Mesothelial cell of epicardium (in vitro differentiated cells): ENCODE measurements at regions not wholly inside any gene's neighbourhood (a gene's known extent, or its start where the extent isn't known, plus 50 kb on each side); places are given as distances from the start of the nearest gene placed in this dataset.
A peak's percentile ranks its signal among the peaks of the same experiment; 100 is the strongest.

Source experiments
- DNase-seq, 2 experiments: peaks; one replicate each; pipeline ENCODE4 v3.0.0; 2021; ENCODE audit warnings: low spot score in 2 of 2; ENCODE audit not compliant: unreplicated experiment in 2 of 2
- H3K27ac Mint-ChIP-seq: 2 replicates; pipeline ENCODE4 v1.8.0; 2021; ENCODE audit warnings: mixed read lengths
- H3K27me3 Mint-ChIP-seq: 2 replicates; pipeline ENCODE4 v1.8.0; 2021; ENCODE audit warnings: low read depth, mixed read lengths
- H3K36me3 Mint-ChIP-seq: 2 replicates; pipeline ENCODE4 v1.8.0; 2021; ENCODE audit warnings: mixed read lengths
- H3K4me1 Mint-ChIP-seq: 2 replicates; pipeline ENCODE4 v1.8.0; 2021; ENCODE audit warnings: mixed read lengths
- H3K4me3 Mint-ChIP-seq: 2 replicates; pipeline ENCODE4 v1.8.0; 2021; ENCODE audit warnings: mild to moderate bottlenecking, moderate library complexity, mixed read lengths
- H3K9me3 Mint-ChIP-seq: 2 replicates; pipeline ENCODE4 v1.8.0; 2021; ENCODE audit warnings: mixed read lengths
- CTCF ChIP-seq: fragments of 200-600 bp; sonication (generic); IDR thresholded peaks from one replicate; pipeline ENCODE4 v1.5.0; 2021; ENCODE audit warnings: antibody characterized with exemption; ENCODE audit not compliant: unreplicated experiment

GRCh38 chr3:25854635-25855034, 64.7 kb downstream of the OXSM start:
- no peak overlapping the region for H3K27ac Mint-ChIP-seq
- TF ChIP-seq CTCF, result no peak
- H3K4me1 Mint-ChIP-seq, result peaks cover 18% of the 10 kb centered on the region
- H3K9me3 Mint-ChIP-seq, result peaks cover 10% of the 10 kb centered on the region
- no peaks in the 10 kb centered on the region for H3K27me3 Mint-ChIP-seq
- H3K4me3 Mint-ChIP-seq, result no peak overlapping the region
- DNase-seq, result no peak
- no peaks in the 10 kb centered on the region for H3K36me3 Mint-ChIP-seq

GRCh38 chr3:25855266-25855784, 65.4 kb downstream of the OXSM start:
- TF ChIP-seq CTCF, result no peak
- peaks cover 17% of the 10 kb centered on the region for H3K9me3 Mint-ChIP-seq
- no peaks in the 10 kb centered on the region for H3K36me3 Mint-ChIP-seq
- H3K27ac Mint-ChIP-seq, result peak overlapping the region; percentile 23
- no peak overlapping the region for H3K4me3 Mint-ChIP-seq
- no peaks in the 10 kb centered on the region for H3K27me3 Mint-ChIP-seq
- H3K4me1 Mint-ChIP-seq, result peaks cover 18% of the 10 kb centered on the region
- no peak for DNase-seq

DNA sequence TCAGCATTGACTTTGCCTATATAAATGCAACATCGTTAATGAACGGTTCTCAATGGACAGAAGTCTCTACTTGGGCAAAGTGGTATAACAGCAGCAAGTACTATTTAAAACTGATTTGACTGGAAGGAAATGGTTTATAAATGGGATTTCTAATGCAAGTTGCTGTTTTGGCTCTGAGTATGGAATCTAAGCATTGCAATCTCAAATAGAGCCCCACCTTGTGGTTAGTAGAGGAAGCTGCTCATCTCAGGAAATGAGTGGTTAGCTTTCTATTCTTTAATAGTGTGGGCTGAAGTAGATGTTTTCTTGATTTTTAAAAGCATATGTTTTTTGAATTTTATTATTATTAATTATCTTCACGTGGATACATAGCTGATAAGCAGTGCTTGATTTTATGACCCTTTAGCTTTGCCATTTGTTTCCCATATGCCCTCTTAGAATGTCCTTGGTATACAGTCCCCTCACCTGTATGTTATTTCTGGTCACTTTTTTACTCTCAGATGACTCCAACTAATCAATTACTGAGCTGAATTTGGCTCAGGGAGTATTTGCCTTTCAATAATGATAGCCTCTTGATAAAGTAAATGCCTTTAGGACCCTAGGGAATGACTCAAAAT, 67.1 kb downstream of the OXSM start:
- Mint-ChIP-seq H3K4me3 (no peak overlapping the region), H3K27ac (no peak overlapping the region), H3K36me3 (no peaks in the 10 kb centered on the region), H3K4me1 (peaks cover 18% of the 10 kb centered on the region), H3K27me3 (no peaks in the 10 kb centered on the region), H3K9me3 (peaks cover 13% of the 10 kb centered on the region)
- no peak for DNase-seq
- TF ChIP-seq CTCF, result peak; percentile 64

DNA sequence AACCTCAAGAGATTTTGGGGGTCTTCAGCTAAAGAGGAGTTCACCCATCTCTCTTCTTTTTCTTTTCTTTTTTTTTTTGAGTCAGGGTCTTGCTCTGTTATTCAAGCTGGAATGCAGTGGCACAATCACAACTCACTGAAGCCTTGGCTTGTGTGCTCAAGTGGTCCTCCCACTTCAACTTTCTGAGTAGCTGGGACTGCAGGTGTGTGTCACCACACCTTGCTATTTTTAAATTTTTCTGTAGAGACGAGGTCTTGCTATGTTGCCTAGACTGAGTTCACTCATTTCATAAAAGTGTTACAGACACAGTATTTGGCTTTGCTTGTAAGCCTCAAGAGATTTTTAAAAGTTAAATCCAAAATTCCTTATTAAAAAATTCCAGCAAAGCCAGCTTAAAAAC, 71.7 kb downstream of the OXSM start:
- no peak for DNase-seq

GRCh38 chr3:25863011-25863415, 73.1 kb downstream of the OXSM start:
- Mint-ChIP-seq H3K36me3 (no peaks in the 10 kb centered on the region), H3K9me3 (peaks cover 17% of the 10 kb centered on the region), H3K4me3 (no peak overlapping the region), H3K4me1 (no peaks in the 10 kb centered on the region), H3K27me3 (no peaks in the 10 kb centered on the region), H3K27ac (no peak overlapping the region)
- DNase-seq, result no peak
- TF ChIP-seq CTCF, result no peak

More for the DNA sequence above, 71.7 kb downstream of the OXSM start:
- TF ChIP-seq CTCF, result no peak
- H3K36me3 Mint-ChIP-seq, result no peaks in the 10 kb centered on the region
- H3K9me3 Mint-ChIP-seq, result peaks cover 17% of the 10 kb centered on the region
- H3K4me1 Mint-ChIP-seq, result no peaks in the 10 kb centered on the region
- H3K27me3 Mint-ChIP-seq, result no peaks in the 10 kb centered on the region
- H3K27ac Mint-ChIP-seq, result no peak overlapping the region
- H3K4me3 Mint-ChIP-seq, result no peak overlapping the region
